Activated T-cell treated with anti-CD3 and anti-CD28 coated beads, Interleukin-2, amount 50 U/mL, for 4 hours (primary cell): ENCODE measurements at regions not wholly inside any gene's neighbourhood (a gene's known extent, or its start where the extent isn't known, plus 50 kb on each side); places are given as distances from the start of the nearest gene placed in this dataset.

ENCODE experiments used
- ATAC-seq, 2 donors: fragments of 200-7000 bp; cut with Tn5 transposase; one replicate each; pipeline ENCODE4 v1.10.0; 2021
- DNase-seq: peaks from one replicate; pipeline ENCODE4 v3.0.0-alpha.2; 2020
- H3K27me3 Mint-ChIP-seq: one replicate; pipeline ENCODE4 v1.8.0; 2021; ENCODE audit warnings: low read depth, mixed read lengths
- H3K36me3 Mint-ChIP-seq: one replicate; pipeline ENCODE4 v1.8.0; 2022; ENCODE audit warnings: mixed read lengths; ENCODE audit not compliant: insufficient read depth
- H3K4me1 Mint-ChIP-seq: one replicate; pipeline ENCODE4 v1.8.0; 2021; ENCODE audit warnings: low read depth, mixed read lengths
- H3K4me3 Mint-ChIP-seq: one replicate; pipeline ENCODE4 v1.8.0; 2021; ENCODE audit warnings: mild to moderate bottlenecking, moderate library complexity, mixed read lengths
- H3K9me3 Mint-ChIP-seq: one replicate; pipeline ENCODE4 v1.8.0; 2021; ENCODE audit warnings: mixed read lengths

GRCh38 chr11:116537121-116537520, 235.7 kb downstream of the BUD13 start:
- H3K4me3 Mint-ChIP-seq: no peak overlapping the region
- H3K9me3 Mint-ChIP-seq: no peaks in the 10 kb centered on the region
- peaks cover 23% of the 10 kb centered on the region for H3K27me3 Mint-ChIP-seq
- ATAC-seq: no peak
- no peaks in the 10 kb centered on the region for H3K4me1 Mint-ChIP-seq
- DNase-seq: no peak
- no peaks in the 10 kb centered on the region for H3K36me3 Mint-ChIP-seq

- H3K36me3 Mint-ChIP-seq: no peaks in the 10 kb centered on the region
- H3K9me3 Mint-ChIP-seq: no peaks in the 10 kb centered on the region
- H3K27me3 Mint-ChIP-seq: peaks cover 29% of the 10 kb centered on the region
- no peaks in the 10 kb centered on the region for H3K4me1 Mint-ChIP-seq
- ATAC-seq (no peak), DNase-seq (no peak)
- H3K4me3 Mint-ChIP-seq: no peak overlapping the region
Observed at GRCh38 chr11:116536416-116536815, 236.4 kb downstream of the BUD13 start.

- no peak overlapping the region for H3K4me3 Mint-ChIP-seq
- DNase-seq: no peak
- no peak for ATAC-seq
- no peaks in the 10 kb centered on the region for H3K4me1 Mint-ChIP-seq
- H3K9me3 Mint-ChIP-seq: peaks cover 1% of the 10 kb centered on the region
- H3K36me3 Mint-ChIP-seq: no peaks in the 10 kb centered on the region
- peaks cover 31% of the 10 kb centered on the region for H3K27me3 Mint-ChIP-seq
Observed at GRCh38 chr11:116535994-116536393, 236.8 kb downstream of the BUD13 start.

DNA sequence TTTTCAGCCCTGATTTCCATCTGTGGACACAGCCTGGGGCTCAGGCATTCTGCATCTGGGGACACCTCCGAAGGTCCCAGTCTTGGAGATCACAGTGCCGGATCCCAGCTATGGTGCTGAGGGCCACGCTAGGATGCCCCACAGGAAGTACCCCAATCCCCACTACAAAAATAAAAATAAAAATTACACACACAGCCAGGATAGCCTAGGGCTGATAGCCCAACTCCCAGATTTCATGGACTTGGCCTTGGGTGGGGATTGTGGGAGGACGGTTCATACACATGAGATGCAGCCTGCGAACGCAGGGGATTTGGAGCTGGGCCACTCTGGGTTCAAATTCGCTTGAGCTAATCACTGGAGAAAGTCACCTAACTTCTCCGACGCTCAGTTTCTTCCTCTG, 237.7 kb downstream of the BUD13 start:
- Mint-ChIP-seq H3K27me3 (peaks cover 30% of the 10 kb centered on the region), H3K4me3 (no peak overlapping the region), H3K4me1 (no peaks in the 10 kb centered on the region), H3K9me3 (peaks cover 8% of the 10 kb centered on the region), H3K36me3 (no peaks in the 10 kb centered on the region)
- no peak for ATAC-seq
- no peak for DNase-seq

DNA sequence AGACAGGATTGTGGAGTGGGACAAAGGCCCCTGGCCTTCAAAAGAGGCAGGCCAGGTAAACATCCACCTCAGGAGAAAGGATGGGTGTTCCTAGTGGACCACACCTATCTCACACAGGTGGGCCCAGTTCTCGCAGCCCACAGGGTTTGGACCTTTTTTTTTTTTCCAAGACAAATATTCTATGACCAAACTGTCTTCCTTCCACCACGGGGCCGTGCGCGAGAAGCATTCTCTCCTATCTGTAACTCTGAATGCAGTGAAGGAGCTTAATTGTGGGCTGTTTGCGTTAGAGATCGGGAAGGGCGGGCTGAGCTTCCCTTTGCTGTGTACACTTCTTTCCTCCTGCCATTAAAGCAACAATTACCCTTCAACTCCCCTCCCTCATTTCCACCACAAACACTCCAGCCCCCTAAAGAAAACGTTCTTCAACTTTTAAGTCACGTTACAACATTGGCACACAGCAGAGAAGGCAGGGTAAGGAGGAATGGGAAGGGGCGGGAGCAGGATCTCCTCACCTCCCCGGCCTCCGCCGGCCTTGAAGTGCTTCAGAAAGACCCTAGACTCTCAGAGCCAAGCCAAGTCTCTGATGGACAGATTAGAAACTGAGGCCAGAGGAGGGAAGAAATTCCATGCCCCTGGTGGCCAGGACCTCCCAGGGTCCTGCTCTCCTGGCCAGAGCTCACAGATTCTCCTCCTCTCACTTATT, 238.4 kb downstream of the BUD13 start:
- Mint-ChIP-seq H3K9me3 (peaks cover 8% of the 10 kb centered on the region), H3K27me3 (peaks cover 29% of the 10 kb centered on the region), H3K4me3 (no peak overlapping the region), H3K4me1 (no peaks in the 10 kb centered on the region), H3K36me3 (no peaks in the 10 kb centered on the region)
- DNase-seq (no peak), ATAC-seq (no peak)

- H3K27me3 Mint-ChIP-seq: peaks cover 25% of the 10 kb centered on the region
- no peak for DNase-seq
- no peak overlapping the region for H3K4me3 Mint-ChIP-seq
- H3K9me3 Mint-ChIP-seq: peaks cover 8% of the 10 kb centered on the region
- H3K4me1 Mint-ChIP-seq: no peaks in the 10 kb centered on the region
- ATAC-seq: no peak
- no peaks in the 10 kb centered on the region for H3K36me3 Mint-ChIP-seq
Observed at GRCh38 chr11:116533186-116533825, 239.5 kb downstream of the BUD13 start.

DNA sequence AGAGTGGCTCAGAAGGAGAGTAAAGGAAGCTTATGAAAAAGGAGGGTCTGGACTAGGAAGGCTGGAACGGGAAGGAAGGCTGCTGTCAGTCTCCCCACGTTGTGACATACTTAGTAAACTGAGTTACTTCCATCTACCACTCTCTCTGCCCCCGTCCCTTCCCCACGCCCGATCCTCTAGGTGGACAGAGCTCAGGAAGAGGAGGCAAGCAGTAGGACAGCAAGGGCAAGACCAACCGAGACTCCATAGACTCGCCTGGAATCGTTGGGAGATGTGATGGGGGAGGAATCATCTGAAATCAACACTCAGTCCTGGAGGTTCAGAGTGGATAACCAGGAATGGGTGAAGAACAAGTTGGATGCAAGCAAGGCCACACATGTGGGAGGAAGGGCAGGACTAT, 240.7 kb downstream of the BUD13 start:
- Mint-ChIP-seq H3K36me3 (no peaks in the 10 kb centered on the region), H3K4me1 (no peaks in the 10 kb centered on the region), H3K27me3 (peaks cover 25% of the 10 kb centered on the region), H3K9me3 (peaks cover 8% of the 10 kb centered on the region), H3K4me3 (no peak overlapping the region)
- no peak for ATAC-seq
- no peak for DNase-seq

DNA sequence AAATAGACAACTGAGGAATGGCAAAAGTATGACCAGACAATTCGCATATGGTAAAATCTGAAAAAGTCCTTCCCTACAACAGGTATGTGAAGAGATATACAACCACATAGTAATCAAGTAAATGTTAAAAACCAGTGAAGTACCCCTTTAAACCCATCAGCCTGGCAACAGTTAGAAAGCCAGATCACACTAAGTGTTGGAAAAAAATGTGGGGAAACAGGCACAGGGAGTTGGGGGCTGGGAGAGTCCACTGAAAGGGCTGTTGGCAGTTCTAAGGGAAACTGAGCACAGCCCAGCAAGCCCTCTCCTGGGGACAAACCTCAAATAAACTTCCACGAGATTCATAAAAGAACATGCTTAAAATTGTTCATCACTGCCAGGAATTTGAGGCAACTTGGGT, 242.1 kb downstream of the BUD13 start:
- DNase-seq (no peak), ATAC-seq (no peak)
- H3K9me3 Mint-ChIP-seq: peaks cover 8% of the 10 kb centered on the region
- no peaks in the 10 kb centered on the region for H3K36me3 Mint-ChIP-seq
- H3K4me1 Mint-ChIP-seq: no peaks in the 10 kb centered on the region
- H3K27me3 Mint-ChIP-seq: peaks cover 31% of the 10 kb centered on the region
- H3K4me3 Mint-ChIP-seq: no peak overlapping the region

GRCh38 chr11:116529271-116529670, 243.5 kb downstream of the BUD13 start:
- DNase-seq: no peak
- no peak for ATAC-seq
- H3K4me3 Mint-ChIP-seq: no peak overlapping the region

GRCh38 chr11:116527180-116527991, 245.4 kb downstream of the BUD13 start:
- Mint-ChIP-seq H3K4me3 (no peak overlapping the region), H3K27me3 (peaks cover 19% of the 10 kb centered on the region), H3K36me3 (no peaks in the 10 kb centered on the region), H3K9me3 (peaks cover 8% of the 10 kb centered on the region), H3K4me1 (no peaks in the 10 kb centered on the region)
- DNase-seq (no peak), ATAC-seq (no peak)

More at GRCh38 chr11:116529271-116529670, 243.5 kb downstream of the BUD13 start:
- Mint-ChIP-seq H3K4me1 (no peaks in the 10 kb centered on the region), H3K36me3 (no peaks in the 10 kb centered on the region), H3K9me3 (peaks cover 8% of the 10 kb centered on the region), H3K27me3 (peaks cover 27% of the 10 kb centered on the region)

GRCh38 chr11:116525961-116526495, 246.8 kb downstream of the BUD13 start:
- Mint-ChIP-seq H3K4me3 (no peak overlapping the region), H3K36me3 (no peaks in the 10 kb centered on the region)

DNA sequence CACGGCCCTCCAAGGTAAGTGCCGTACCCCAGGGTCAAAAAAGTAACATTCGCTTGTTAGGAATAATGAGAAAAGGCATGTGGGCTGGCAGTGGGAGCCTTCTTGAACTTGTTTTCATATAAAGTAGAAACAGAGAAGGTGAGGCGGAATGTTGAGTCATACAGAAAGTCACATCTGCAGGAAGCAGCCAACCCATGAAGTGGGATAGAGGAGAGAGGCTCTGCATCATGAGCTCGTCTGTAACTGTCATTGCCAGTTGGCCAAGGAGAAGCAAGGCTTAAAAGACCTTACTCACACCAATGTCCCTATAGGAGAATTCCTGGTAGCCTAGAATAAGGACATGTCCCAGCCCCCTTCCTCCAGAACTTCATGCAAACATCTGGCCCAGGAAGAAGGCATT, 253.3 kb downstream of the BUD13 start:
- Mint-ChIP-seq H3K9me3 (no peaks in the 10 kb centered on the region), H3K4me1 (no peaks in the 10 kb centered on the region), H3K27me3 (peaks cover 11% of the 10 kb centered on the region), H3K36me3 (no peaks in the 10 kb centered on the region), H3K4me3 (no peak overlapping the region)
- ATAC-seq: no peak
- no peak for DNase-seq

More at GRCh38 chr11:116525961-116526495, 246.8 kb downstream of the BUD13 start:
- no peaks in the 10 kb centered on the region for H3K4me1 Mint-ChIP-seq
- peaks cover 9% of the 10 kb centered on the region for H3K27me3 Mint-ChIP-seq
- H3K9me3 Mint-ChIP-seq: peaks cover 7% of the 10 kb centered on the region
- ATAC-seq (no peak), DNase-seq (no peak)

GRCh38 chr11:116518141-116518540, 254.6 kb downstream of the BUD13 start:
- Mint-ChIP-seq H3K9me3 (no peaks in the 10 kb centered on the region), H3K4me1 (no peaks in the 10 kb centered on the region), H3K27me3 (peaks cover 19% of the 10 kb centered on the region), H3K36me3 (no peaks in the 10 kb centered on the region), H3K4me3 (no peak overlapping the region)
- ATAC-seq (no peak), DNase-seq (no peak)

DNA sequence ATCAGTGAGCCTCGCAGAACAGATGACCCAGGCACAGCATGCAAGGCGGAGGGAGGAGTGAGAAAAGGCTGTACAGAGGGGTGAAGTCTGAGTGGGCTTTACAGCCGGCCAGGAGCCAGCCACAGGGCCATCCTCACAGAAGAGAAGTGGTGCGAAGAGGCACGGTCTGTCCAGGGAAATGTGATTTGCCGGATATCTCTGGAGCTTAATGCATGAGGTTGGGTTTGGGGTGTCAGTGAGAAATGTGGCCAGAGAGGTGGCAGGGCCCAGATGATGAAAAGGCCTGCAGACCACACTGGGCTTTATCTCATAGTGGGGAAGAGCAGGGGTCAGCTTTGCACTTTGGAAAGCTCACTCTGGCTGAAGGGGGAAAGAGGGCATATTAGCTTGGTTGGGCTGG, 255.2 kb downstream of the BUD13 start:
- H3K9me3 Mint-ChIP-seq: no peaks in the 10 kb centered on the region
- no peaks in the 10 kb centered on the region for H3K36me3 Mint-ChIP-seq
- ATAC-seq (no peak), DNase-seq (no peak)
- no peaks in the 10 kb centered on the region for H3K4me1 Mint-ChIP-seq
- H3K4me3 Mint-ChIP-seq: no peak overlapping the region
- H3K27me3 Mint-ChIP-seq: peaks cover 20% of the 10 kb centered on the region
